Ammon's horn (tissue), 1 donor: ENCODE measurements at regions not wholly inside any gene's neighbourhood (a gene's known extent, or its start where the extent isn't known, plus 50 kb on each side); places are given as distances from the start of the nearest gene placed in this dataset.
"Not testable (repeated sequence)": the region's sequence is repeated elsewhere in the genome, so short reads cannot be mapped to it uniquely, and the experiment has no call there.

Experiments used
- DNase-seq: peaks from one replicate; pipeline ENCODE4 v3.0.0-alpha.2; 2016; ENCODE audit warnings: low spot score

DNA sequence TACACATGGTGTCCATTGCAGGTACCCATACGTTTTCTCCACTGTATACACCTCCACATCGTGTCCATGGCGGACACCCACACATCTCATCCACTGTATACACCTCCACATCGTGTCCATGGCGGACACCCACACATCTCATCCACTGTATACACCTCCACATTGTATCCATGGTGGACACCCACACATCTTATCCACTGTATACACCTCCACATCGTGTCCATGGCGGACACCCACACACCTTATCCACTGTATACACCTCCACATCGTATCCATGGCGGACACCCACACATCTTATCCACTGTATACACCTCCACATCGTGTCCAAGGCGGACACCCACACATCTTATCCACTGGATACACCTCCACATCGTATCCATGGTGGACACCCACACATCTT is 50.4 kb upstream of the TTC34 start:
- DNase-seq = not testable (repeated sequence)

DNA sequence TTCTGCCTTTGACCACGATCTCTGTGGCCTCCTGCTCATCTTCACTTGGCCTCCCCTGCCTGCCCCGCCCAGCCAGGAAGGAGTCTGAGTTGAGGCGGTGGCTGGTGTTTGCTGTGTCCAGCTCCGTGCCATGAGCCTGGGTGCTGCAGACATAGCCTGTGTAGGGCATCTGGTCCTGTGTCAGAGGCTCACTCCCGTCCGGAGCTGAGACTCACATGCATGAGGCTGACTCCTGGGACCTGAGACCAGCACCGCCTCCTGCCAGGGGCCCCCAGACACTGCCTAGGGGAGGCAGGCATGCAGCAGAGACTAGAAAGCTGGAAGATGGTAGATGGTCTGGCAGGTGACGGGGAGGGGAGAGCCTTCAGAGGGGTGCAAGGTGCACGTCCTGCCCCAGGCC is 52.2 kb upstream of the TTC34 start:
- no peak for DNase-seq

DNA sequence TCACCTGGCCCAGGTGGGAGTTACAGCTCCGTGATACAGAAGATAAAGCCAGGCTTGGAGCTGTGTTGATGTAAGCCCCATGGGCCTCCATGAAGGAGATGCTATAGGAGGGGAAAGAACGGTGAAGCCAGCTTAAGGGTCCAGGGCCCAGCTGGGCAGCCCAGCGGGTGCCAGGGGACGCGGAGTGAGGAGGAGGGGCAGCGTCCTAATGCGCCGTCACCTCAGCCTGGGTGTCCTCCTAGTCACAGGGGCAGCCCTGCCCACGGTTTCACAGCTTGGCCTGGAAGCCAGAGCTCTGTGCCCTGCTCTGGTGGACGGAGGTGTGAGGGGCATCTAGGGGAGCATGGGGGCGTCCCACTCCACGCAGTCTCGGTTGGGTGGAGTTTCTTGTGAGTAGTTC is 52.7 kb upstream of the TTC34 start:
- DNase-seq = no peak

- no peak for DNase-seq
These were observed 53.1 kb upstream of the TTC34 start for GRCh38 chr1:2854611-2855010.

DNA sequence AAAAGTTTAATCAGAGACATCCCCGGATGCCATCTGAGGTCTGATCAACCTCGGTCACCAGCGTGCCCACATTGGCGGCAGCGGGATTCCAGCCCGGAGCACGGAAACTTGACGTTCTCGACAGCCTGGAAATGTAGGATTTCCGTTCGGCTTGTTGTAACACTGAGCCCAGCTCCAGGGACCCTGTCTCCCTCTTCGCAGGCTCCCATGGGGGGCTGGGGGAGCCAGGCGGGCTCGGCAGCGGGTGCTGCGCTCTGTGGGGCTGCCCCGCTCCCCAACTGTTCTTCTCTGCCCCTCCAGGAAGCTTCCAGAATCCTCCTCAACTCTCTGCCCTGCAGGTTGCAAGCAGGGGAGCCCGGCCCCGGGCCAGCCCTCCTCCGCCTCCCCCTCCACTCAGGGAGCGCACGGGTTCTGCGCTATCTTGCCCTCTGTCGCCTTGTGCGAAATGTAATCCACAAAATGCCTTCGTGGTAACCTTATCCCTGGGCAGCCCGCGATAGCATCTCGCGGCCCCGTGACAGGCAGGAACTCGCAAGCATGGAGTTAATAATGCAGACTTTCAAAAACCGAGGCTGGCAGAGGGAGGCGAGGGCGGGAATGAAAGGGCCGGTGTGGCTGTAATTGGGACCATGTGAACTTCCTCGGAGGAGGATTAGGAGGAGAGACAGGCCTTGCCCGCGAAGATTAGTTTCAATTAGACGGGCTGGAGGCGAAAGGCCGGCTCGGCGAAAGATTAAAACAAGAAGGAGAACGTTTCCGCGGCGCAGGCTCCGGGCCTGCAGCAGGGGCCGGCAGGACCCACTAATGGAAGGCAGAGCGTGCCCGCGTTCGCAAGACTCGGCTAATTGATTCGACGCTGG is 53.9 kb upstream of the TTC34 start:
- no peak for DNase-seq

- DNase-seq = no peak
These were observed 54.5 kb upstream of the TTC34 start for GRCh38 chr1:2856066-2856390.

GRCh38 chr1:2856676-2857375 is 55.3 kb upstream of the TTC34 start:
- no peak for DNase-seq

DNA sequence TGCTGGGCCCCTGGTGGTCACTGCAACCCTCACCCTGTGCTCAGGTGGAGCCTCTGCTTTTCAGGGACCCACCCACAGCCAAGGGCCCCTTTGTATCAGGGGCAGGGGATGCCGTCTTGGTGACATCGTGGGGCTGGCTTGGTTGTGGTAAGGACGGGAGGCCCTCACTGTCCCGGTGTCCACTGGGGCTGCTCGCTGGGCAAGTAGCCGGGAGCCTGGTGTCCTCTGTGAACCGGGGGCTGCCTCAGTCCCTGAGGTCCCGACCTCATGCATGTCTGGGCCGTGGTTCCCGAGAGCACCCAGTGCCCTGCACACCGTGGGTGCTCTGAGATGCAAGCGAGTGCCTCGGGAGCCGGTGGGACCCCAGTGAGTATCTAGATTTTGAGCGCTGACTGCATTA is 56.0 kb upstream of the TTC34 start:
- DNase-seq = no peak

DNA sequence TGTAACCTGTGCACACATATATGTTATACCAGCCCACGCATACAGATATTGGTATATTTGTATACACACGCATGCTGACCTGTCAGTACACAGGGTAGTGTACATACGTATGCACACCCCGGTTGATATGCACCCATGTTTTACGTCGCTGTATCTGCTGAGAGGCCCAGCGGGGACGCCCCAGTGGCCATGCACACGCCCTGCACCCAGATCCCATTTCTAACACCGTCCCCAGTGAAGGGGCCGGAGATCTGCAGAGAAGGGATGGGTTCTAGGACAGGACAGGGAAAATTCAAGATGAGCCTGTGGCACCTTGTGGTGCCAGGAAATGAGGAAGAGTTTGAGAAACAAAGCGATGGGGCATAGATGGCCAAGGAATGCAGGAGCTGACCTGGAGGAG is 57.2 kb upstream of the TTC34 start:
- DNase-seq = no peak

DNA sequence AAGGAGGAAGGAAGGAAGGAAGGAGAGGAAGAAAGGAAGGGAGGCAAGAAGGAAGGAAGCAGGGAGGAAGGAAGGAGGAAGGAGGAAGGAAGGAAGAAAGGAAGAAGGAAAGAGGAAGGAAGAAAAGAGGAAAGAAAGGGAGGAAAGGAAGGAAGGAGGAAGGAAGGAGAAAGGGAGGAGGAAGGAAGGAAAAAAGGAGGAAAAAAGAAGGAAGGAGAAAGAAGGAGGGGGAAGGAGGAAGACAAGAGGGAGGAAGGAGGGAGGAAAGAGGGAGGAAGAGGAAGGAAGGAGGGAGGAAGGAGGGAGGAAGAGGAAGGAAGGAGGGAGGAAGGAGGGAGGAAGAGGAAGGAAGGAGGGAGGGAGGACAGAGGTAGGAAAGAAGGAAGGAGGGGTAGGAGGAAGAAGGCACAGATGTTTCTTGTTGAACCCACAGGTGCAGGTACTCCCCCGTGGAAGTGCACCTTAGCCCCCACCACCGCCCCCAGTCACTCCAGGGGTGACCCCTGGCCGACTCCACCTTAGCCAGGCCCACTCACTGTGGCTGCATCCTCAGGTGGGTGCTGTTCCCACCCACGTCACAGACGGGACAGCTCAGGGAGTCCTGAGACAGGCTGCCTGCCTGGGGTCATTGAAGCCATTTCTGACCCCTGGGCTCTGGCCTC is 57.9 kb upstream of the TTC34 start:
- no peak for DNase-seq

DNA sequence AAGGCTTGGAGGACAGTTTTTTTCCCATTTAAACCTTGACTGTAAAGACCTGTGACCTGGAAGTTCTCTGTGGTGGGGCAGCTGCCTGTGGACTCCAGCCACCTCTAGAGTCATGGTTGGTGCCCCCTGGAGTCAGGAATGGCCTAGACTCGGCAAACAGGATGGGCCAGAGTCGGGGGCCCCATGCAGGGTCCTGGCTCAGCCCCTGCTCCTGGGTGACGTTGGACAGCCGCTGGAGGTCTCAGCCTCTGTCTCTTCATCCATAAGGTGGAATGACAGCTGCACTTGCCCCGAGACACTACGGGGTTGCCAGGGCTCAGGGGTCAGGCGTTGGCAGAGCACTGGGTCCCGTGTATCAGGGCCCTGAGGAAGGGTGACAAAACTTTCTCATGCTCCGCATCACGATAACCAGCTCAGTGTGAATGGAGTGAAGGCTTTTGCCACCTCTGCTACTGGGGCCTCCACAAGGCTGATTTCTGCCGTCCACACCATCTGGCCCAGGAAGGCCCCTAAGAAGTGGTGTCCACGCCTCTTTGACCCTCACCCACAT is 58.5 kb upstream of the TTC34 start:
- no peak for DNase-seq

GRCh38 chr1:2860476-2861142 is 59.1 kb upstream of the TTC34 start:
- DNase-seq = no peak

- DNase-seq = no peak
These were observed 59.9 kb upstream of the TTC34 start for GRCh38 chr1:2861143-2861987.

- DNase-seq = no peak
These were observed 60.7 kb upstream of the TTC34 start for GRCh38 chr1:2861988-2862813.

DNA sequence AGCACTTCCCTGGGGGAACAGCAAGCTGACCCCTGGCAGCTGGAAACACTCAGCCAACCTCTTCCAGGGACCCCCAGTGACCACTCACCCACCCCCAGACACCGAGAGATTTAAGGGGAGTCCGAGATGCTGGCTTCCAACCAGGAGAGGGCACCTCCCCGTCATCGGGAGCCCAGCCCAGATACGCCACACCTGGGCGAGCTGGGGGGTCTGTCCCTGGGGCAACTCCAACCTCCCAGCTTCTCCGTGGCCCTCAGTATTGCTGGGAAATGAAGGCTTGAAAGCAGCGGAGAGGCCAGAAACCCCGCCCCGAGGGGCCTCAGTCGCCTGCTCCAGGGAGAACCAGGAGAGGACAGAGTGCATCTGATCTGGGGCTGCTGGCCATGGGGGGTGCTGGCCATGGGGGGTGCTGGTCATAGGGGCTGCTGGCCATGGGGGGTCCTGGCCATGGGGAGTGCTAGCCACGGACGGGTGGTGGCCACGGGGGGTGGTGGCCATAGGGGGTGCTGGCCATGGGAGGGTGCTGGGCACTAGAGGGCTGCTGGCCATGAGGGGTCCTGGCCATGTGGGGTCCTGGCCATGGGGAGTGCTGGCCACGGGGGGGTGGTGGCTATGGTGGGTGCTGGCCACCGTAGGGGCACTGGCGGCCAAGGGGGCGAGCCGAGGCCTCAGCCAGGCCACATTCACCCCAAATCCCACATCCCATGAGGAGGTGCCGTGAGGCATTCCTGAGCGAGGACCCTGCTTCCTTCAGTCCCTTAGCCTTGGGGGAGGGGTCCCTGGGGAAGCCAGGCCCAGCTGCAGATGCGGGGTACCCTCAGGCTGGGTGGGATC is 61.5 kb upstream of the TTC34 start:
- no peak for DNase-seq

DNA sequence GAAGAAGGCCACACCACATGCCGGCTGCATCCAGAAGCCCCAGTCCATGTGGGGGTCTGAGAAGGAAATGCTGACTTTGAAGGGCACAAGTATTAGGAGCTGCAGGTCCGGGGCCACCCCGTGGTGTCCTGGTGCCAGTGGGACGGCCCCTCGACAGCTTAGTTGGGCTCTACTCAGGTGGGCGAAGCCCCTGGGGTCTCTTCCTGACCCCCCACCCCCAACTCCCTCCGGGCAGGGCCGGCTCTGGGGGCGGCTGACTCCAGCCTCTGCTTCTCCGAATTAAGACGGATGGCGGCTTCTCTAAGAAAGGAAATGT is 62.1 kb upstream of the TTC34 start:
- DNase-seq = no peak

GRCh38 chr1:2864203-2864905 is 62.9 kb upstream of the TTC34 start:
- no peak for DNase-seq

DNA sequence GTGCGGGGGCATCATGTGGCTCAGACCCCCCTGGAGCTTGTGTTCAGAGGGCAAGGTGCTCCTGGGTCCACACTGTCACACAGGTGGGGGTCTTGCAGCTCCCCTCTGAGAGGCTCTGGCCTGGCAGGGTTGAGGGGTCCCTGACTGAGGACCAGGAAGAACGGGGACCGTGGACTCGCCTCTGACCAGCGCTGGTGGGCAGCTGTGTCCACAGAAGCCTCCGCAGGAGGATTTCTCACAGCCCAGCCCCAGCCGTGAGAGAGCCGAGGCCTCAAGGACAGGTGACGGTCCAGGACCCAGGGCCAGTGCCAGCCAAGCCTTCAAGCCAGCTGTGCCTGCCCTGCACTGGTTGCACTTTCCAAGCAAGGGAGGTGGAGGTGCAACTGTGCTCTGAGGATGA is 63.5 kb upstream of the TTC34 start:
- no peak for DNase-seq
